Keratinocyte (primary cell): ENCODE measurements at regions not wholly inside any gene's neighbourhood (a gene's known extent, or its start where the extent isn't known, plus 50 kb on each side); places are given as distances from the start of the nearest gene placed in this dataset.

ENCODE experiments used
- DNase-seq: peaks from one replicate; pipeline ENCODE4 v3.0.0-alpha.2; 2011; ENCODE audit warnings: low read depth, missing footprints, low spot score
- FAIRE-seq: peaks from 2 replicates; lab custom pipeline; 2011; peaks lifted over from hg19 to GRCh38; lab: Jason Lieb, UNC
- H2AFZ ChIP-seq: 2 replicates; pipeline ENCODE4 v1.6.0; 2012; ENCODE audit warnings: low read length, control low read depth, inconsistent platforms; ENCODE audit not compliant: control insufficient read depth
- H3K27ac ChIP-seq: 2 replicates; pipeline ENCODE4 v1.5.1; 2011; ENCODE audit warnings: low read length; ENCODE audit not compliant: control insufficient read depth, insufficient read depth
- H3K27me3 ChIP-seq: 3 replicates; pipeline ENCODE4 v1.6.0; 2011; ENCODE audit warnings: low read length; ENCODE audit not compliant: control insufficient read depth, insufficient read depth; ENCODE audit errors: extremely low read depth
- H3K36me3 ChIP-seq, 2 experiments: 2 replicates in 1 of 2; 3 replicates in 1 of 2; pipeline ENCODE4 v1.5.1; 2011; ENCODE audit warnings: low read length in 2 of 2, mild to moderate bottlenecking in 1 of 2; ENCODE audit not compliant: control insufficient read depth in 2 of 2, insufficient read depth in 2 of 2; ENCODE audit errors: extremely low read depth in 1 of 2
- H3K4me1 ChIP-seq: 3 replicates; pipeline ENCODE4 v1.5.1; 2011; ENCODE audit warnings: low read length; ENCODE audit not compliant: control insufficient read depth, insufficient read depth; ENCODE audit errors: extremely low read depth
- H3K4me2 ChIP-seq: 3 replicates; pipeline ENCODE4 v1.6.0; 2011; ENCODE audit warnings: low read depth, low read length; ENCODE audit not compliant: control insufficient read depth, insufficient read depth; ENCODE audit errors: extremely low read depth
- H3K4me3 ChIP-seq, 3 experiments: fragments of 200-600 bp in 1 of 3; sonication (generic) in 1 of 3; 2 replicates in 2 of 3; 3 replicates in 1 of 3; pipeline ENCODE4 v1.5.1; 2011 to 2016; ENCODE audit warnings: low read length in 3 of 3, mild to moderate bottlenecking in 3 of 3, control low read depth in 2 of 3, inconsistent platforms in 1 of 3, low read depth in 1 of 3, mixed read lengths in 1 of 3, mixed run types in 1 of 3, moderate library complexity in 1 of 3; ENCODE audit not compliant: control insufficient read depth in 2 of 3, insufficient read depth in 2 of 3; ENCODE audit errors: extremely low read depth in 1 of 3
- H3K79me2 ChIP-seq: 2 replicates; pipeline ENCODE4 v1.6.0; 2012; ENCODE audit warnings: low read length; ENCODE audit not compliant: control insufficient read depth, insufficient read depth
- H3K9ac ChIP-seq: 3 replicates; pipeline ENCODE4 v1.6.0; 2011; ENCODE audit warnings: low read length; ENCODE audit not compliant: control insufficient read depth, insufficient read depth; ENCODE audit errors: extremely low read depth
- H3K9me1 ChIP-seq: 3 replicates; pipeline ENCODE4 v1.6.0; 2011; ENCODE audit warnings: low read length; ENCODE audit not compliant: control insufficient read depth, insufficient read depth; ENCODE audit errors: extremely low read depth
- H3K9me3 ChIP-seq: 2 replicates; pipeline ENCODE4 v1.5.1; 2012; ENCODE audit warnings: low read depth, low read length; ENCODE audit not compliant: control insufficient read depth
- H4K20me1 ChIP-seq: 3 replicates; pipeline ENCODE4 v1.6.0; 2011; ENCODE audit warnings: low read length; ENCODE audit not compliant: control insufficient read depth, insufficient read depth; ENCODE audit errors: extremely low read depth
- EZH2 ChIP-seq: IDR thresholded peaks from one replicate; pipeline ENCODE4 v1.6.1; 2012; ENCODE audit warnings: inconsistent platforms, mild to moderate bottlenecking, low read length, moderate library complexity
- dilution Hi-C: fragments of 300-500 bp; cut with MboI; formaldehyde crosslinking; loops from one replicate; pipeline ENCODE4 v1.7.0; 2020; ENCODE audit warnings: low sequenced_read_pairs; ENCODE audit not compliant: extremely low pct_ligation_motif_present
- TF ChIP-seq, protein P1 (sequence below), 3 experiments: IDR thresholded peaks in 1 of 3; conservative IDR thresholded peaks in 1 of 3; optimal IDR thresholded peaks in 1 of 3; 2 replicates in 2 of 3; 3 replicates in 1 of 3; pipeline versions ENCODE3 to v1.5.1; 2011; ENCODE audit warnings: low read length in 3 of 3, mild to moderate bottlenecking in 3 of 3, moderate library complexity in 2 of 3, control low read depth in 1 of 3, inconsistent platforms in 1 of 3; ENCODE audit not compliant: insufficient read depth in 2 of 3; ENCODE audit errors: extremely low read depth in 1 of 3

DNA sequence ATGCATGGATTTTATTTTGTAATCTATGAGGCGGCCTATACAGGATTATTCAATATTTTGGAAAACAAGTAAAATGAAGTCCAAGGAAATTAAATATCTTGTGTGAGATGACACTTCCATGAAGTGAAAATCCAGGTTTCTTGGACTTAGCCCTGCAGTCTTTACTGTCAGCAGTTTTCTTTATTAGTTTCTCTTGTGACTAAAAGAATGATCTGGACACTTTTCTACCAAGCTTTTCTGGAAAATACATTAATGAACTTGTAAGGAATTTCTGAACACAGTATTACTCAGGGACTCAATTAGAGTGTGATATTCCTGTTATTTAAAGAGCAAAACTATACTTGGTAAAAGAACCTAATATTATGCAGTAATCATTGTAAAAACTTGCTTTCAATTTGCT, 610.4 kb upstream of the SLC8A1 start:
- H4K20me1 ChIP-seq = no peaks in the 10 kb centered on the region

DNA sequence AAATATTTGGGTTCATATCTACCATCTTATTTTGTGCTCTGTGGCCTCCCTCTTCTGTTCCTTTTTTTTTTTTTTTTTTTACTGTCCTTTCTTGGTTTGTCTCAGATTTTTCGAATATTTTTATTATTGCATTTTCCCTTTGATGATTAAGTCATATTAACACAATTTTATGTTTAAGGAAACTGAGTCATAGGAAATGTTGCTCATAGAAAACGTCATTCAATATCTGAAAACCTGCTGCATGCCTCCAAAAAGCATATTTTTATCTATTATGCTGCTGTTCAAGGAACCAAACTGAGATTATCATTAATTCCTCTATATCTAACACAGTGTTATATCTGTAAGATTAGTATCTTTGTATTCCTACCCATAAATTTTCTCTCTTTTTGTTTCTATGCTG, 614.3 kb upstream of the SLC8A1 start:
- no peaks in the 10 kb centered on the region for H4K20me1 ChIP-seq
- no peak overlapping the region for H3K4me2 ChIP-seq
- H3K4me1 ChIP-seq = no peaks in the 10 kb centered on the region
- H3K27me3 ChIP-seq = no peaks in the 10 kb centered on the region
- no peaks in the 10 kb centered on the region for H3K79me2 ChIP-seq
- H3K9ac ChIP-seq = no peak overlapping the region
- no peak overlapping the region for H3K4me3 ChIP-seq
- no peaks in the 10 kb centered on the region for H3K9me3 ChIP-seq
- FAIRE-seq (no peak), DNase-seq (no peak)
- no peaks in the 10 kb centered on the region for H3K36me3 ChIP-seq
- dilution Hi-C loops = no loop called here
- H3K27ac ChIP-seq = no peak overlapping the region
- no peaks in the 10 kb centered on the region for H3K9me1 ChIP-seq
- no peak for TF ChIP-seq EZH2
- TF ChIP-seq, protein P1, sequence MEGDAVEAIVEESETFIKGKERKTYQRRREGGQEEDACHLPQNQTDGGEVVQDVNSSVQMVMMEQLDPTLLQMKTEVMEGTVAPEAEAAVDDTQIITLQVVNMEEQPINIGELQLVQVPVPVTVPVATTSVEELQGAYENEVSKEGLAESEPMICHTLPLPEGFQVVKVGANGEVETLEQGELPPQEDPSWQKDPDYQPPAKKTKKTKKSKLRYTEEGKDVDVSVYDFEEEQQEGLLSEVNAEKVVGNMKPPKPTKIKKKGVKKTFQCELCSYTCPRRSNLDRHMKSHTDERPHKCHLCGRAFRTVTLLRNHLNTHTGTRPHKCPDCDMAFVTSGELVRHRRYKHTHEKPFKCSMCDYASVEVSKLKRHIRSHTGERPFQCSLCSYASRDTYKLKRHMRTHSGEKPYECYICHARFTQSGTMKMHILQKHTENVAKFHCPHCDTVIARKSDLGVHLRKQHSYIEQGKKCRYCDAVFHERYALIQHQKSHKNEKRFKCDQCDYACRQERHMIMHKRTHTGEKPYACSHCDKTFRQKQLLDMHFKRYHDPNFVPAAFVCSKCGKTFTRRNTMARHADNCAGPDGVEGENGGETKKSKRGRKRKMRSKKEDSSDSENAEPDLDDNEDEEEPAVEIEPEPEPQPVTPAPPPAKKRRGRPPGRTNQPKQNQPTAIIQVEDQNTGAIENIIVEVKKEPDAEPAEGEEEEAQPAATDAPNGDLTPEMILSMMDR (optimal IDR thresholded peaks at IDR 0.05 in 1 of 3, IDR thresholded peaks at IDR 0.05 in 1 of 3, conservative IDR thresholded peaks at IDR 0.05 in 1 of 3; ENCODE audit: extremely low read depth in 1 of 3, insufficient read depth in 2 of 3, low read length in 3 of 3) = no peak
- H2AFZ ChIP-seq = no peak overlapping the region

More for the DNA sequence above, 610.4 kb upstream of the SLC8A1 start:
- Histone ChIP-seq H3K9me3 (no peaks in the 10 kb centered on the region), H3K36me3 (no peaks in the 10 kb centered on the region), H3K9me1 (no peaks in the 10 kb centered on the region), H3K4me3 (no peak overlapping the region), H3K9ac (no peak overlapping the region), H3K4me1 (no peaks in the 10 kb centered on the region), H3K27ac (no peak overlapping the region), H3K27me3 (no peaks in the 10 kb centered on the region), H3K79me2 (no peaks in the 10 kb centered on the region), H2AFZ (no peak overlapping the region), H3K4me2 (no peak overlapping the region)
- FAIRE-seq (no peak), DNase-seq (no peak)
- TF ChIP-seq, protein P1 (optimal IDR thresholded peaks at IDR 0.05 in 1 of 3, IDR thresholded peaks at IDR 0.05 in 1 of 3, conservative IDR thresholded peaks at IDR 0.05 in 1 of 3; ENCODE audit: extremely low read depth in 1 of 3, insufficient read depth in 2 of 3, low read length in 3 of 3) = no peak
- TF ChIP-seq EZH2 = no peak
- dilution Hi-C loops = no loop called here
